Karpas-422 (cell line): ENCODE measurements at regions not wholly inside any gene's neighbourhood (a gene's known extent, or its start where the extent isn't known, plus 50 kb on each side); places are given as distances from the start of the nearest gene placed in this dataset.

ENCODE experiments used
- DNase-seq: peaks from one replicate; pipeline ENCODE4 v3.0.0-alpha.2; 2015
- H2AFZ ChIP-seq: fragments of 200-600 bp; sonication (generic); 2 replicates; pipeline ENCODE4 v1.6.1; 2014; ENCODE audit warnings: antibody characterized with exemption, low read length, mixed read lengths
- H3K27ac ChIP-seq: fragments of 200-600 bp; sonication (generic); 2 replicates; pipeline ENCODE4 v1.5.1; 2014; ENCODE audit warnings: mild to moderate bottlenecking, low read length, moderate library complexity
- H3K27me3 ChIP-seq: fragments of 200-600 bp; sonication (generic); 2 replicates; pipeline ENCODE4 v1.6.1; 2014; ENCODE audit warnings: low read length, mixed read lengths
- H3K36me3 ChIP-seq: fragments of 200-600 bp; sonication (generic); 2 replicates; pipeline ENCODE4 v1.6.1; 2014; ENCODE audit warnings: low read length, mixed read lengths; ENCODE audit not compliant: insufficient read depth
- H3K4me1 ChIP-seq: fragments of 200-600 bp; sonication (generic); 2 replicates; pipeline ENCODE4 v1.6.1; 2014; ENCODE audit warnings: mild to moderate bottlenecking, low read length, mixed read lengths
- H3K4me2 ChIP-seq: fragments of 200-600 bp; sonication (generic); 2 replicates; pipeline ENCODE4 v1.6.1; 2014; ENCODE audit warnings: low read length, low read depth, mild to moderate bottlenecking; ENCODE audit not compliant: poor library complexity, severe bottlenecking
- H3K4me3 ChIP-seq: fragments of 200-600 bp; sonication (generic); 2 replicates; pipeline ENCODE4 v1.5.1; 2014; ENCODE audit warnings: mild to moderate bottlenecking, antibody characterized with exemption, low read length, mixed read lengths
- H3K79me2 ChIP-seq: fragments of 200-600 bp; sonication (generic); 2 replicates; pipeline ENCODE4 v1.6.1; 2014; ENCODE audit warnings: mild to moderate bottlenecking, low read length, mixed read lengths
- H3K9ac ChIP-seq: fragments of 200-600 bp; sonication (generic); 2 replicates; pipeline ENCODE4 v1.6.0; 2014; ENCODE audit warnings: low read length
- H3K9me2 ChIP-seq: fragments of 200-600 bp; sonication (generic), shearing (Covaris generic); replicated peaks from 2 replicates; pipeline ENCODE4 v1.6.0; 2014; ENCODE audit warnings: mild to moderate bottlenecking, low read length, moderate library complexity; ENCODE audit not compliant: insufficient read depth
- H3K9me3 ChIP-seq: fragments of 300-700, 200-600 bp; sonication (generic); 2 replicates; pipeline ENCODE4 v1.6.1; 2014; ENCODE audit warnings: low read length, mixed read lengths
- H4K20me1 ChIP-seq: fragments of 200-600 bp; sonication (generic); 2 replicates; pipeline ENCODE4 v1.6.1; 2014; ENCODE audit warnings: mild to moderate bottlenecking, antibody characterized with exemption, low read length, low read depth; ENCODE audit not compliant: insufficient read depth

GRCh38 chr2:4533806-4534205, 830.4 kb downstream of the DCDC2C start:
- Histone ChIP-seq H3K36me3 (no peaks in the 10 kb centered on the region), H3K9me3 (no peaks in the 10 kb centered on the region), H3K4me3 (no peak overlapping the region), H4K20me1 (no peaks in the 10 kb centered on the region), H3K4me1 (no peaks in the 10 kb centered on the region), H3K79me2 (no peaks in the 10 kb centered on the region), H2AFZ (no peak overlapping the region), H3K9me2 (no peaks in the 10 kb centered on the region), H3K27ac (no peak overlapping the region), H3K4me2 (no peak overlapping the region), H3K9ac (no peak overlapping the region), H3K27me3 (no peaks in the 10 kb centered on the region)
- no peak for DNase-seq

DNA sequence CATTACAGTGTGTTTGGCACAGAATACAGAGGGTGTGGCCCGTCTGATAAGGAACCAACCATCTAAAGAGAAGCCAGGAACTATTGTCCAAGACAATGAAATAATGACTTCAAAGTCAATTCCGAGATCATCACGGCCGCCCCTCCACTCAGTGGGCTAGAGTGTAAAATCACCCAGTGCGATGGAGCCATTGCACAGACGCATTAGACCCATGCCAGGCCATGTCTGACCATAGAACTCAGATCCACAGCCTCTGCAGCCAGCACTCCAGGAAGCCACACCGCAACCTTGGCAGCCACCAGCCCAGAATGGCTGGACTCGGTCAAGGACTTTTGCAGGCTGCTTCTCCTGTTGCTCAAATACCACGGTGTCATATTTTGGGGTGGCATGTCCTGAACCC, 835.7 kb downstream of the DCDC2C start:
- Histone ChIP-seq H4K20me1 (no peaks in the 10 kb centered on the region), H3K4me1 (no peaks in the 10 kb centered on the region), H3K27me3 (no peaks in the 10 kb centered on the region), H3K36me3 (no peaks in the 10 kb centered on the region), H3K9me2 (0 out of 2 replicates have a peak, but pooled peaks cover 4% of the 10 kb centered on the region), H3K4me2 (no peak overlapping the region), H3K27ac (no peak overlapping the region), H3K9me3 (no peaks in the 10 kb centered on the region), H2AFZ (no peak overlapping the region), H3K9ac (no peak overlapping the region), H3K4me3 (no peak overlapping the region), H3K79me2 (no peaks in the 10 kb centered on the region)
- DNase-seq, result no peak

DNA sequence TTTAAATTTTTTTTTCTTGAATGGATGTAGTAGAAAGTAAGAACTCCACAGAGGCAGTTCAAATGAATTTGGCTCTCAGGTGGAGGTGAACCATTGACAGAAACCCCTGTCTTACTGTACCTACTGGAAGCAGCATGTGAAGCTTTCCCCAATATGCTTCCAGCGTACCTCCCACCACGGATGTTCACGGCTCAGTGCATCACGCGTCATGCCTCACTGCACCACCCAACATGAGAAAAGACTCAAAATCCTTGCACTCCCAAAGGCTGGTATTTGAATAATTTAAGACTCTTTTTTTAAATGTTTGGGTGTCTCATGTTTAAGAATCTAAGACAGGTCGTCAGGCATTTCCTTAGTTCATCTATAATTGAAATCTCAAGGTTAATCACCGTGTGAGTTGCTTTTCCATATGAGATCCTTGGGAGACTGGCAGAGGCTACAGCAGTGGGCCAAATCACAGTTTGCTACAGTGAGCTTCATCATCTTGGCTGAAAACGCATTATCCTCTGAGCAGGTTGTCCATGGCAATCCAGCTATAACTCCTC, 846.4 kb downstream of the DCDC2C start:
- H3K79me2 ChIP-seq, result no peaks in the 10 kb centered on the region
- no peak for DNase-seq
- H3K4me3 ChIP-seq, result no peak overlapping the region
- H4K20me1 ChIP-seq, result no peaks in the 10 kb centered on the region
- no peak overlapping the region for H3K4me2 ChIP-seq
- no peak overlapping the region for H2AFZ ChIP-seq
- H3K9me3 ChIP-seq, result no peaks in the 10 kb centered on the region
- H3K27ac ChIP-seq, result no peak overlapping the region
- no peaks in the 10 kb centered on the region for H3K4me1 ChIP-seq
- no peaks in the 10 kb centered on the region for H3K27me3 ChIP-seq
- no peaks in the 10 kb centered on the region for H3K9me2 ChIP-seq
- H3K9ac ChIP-seq, result no peak overlapping the region
- H3K36me3 ChIP-seq, result no peaks in the 10 kb centered on the region

GRCh38 chr2:4551691-4552474, 848.5 kb downstream of the DCDC2C start:
- no peak overlapping the region for H3K9ac ChIP-seq

GRCh38 chr2:4553241-4553640, 849.9 kb downstream of the DCDC2C start:
- no peaks in the 10 kb centered on the region for H3K9me2 ChIP-seq
- H3K9me3 ChIP-seq, result 0 out of 2 replicates have a peak, but pooled peaks cover 2% of the 10 kb centered on the region
- no peak overlapping the region for H2AFZ ChIP-seq
- H3K36me3 ChIP-seq, result no peaks in the 10 kb centered on the region
- H3K79me2 ChIP-seq, result no peaks in the 10 kb centered on the region
- no peak overlapping the region for H3K4me3 ChIP-seq
- no peaks in the 10 kb centered on the region for H4K20me1 ChIP-seq
- no peaks in the 10 kb centered on the region for H3K27me3 ChIP-seq
- no peak for DNase-seq
- no peak overlapping the region for H3K9ac ChIP-seq
- no peaks in the 10 kb centered on the region for H3K4me1 ChIP-seq
- no peak overlapping the region for H3K4me2 ChIP-seq
- H3K27ac ChIP-seq, result no peak overlapping the region

More at GRCh38 chr2:4551691-4552474, 848.5 kb downstream of the DCDC2C start:
- Histone ChIP-seq H4K20me1 (no peaks in the 10 kb centered on the region), H3K27ac (no peak overlapping the region), H3K36me3 (no peaks in the 10 kb centered on the region), H3K9me3 (0 out of 2 replicates have a peak, but pooled peaks cover 2% of the 10 kb centered on the region), H3K4me1 (no peaks in the 10 kb centered on the region), H2AFZ (no peak overlapping the region), H3K9me2 (no peaks in the 10 kb centered on the region), H3K4me3 (no peak overlapping the region), H3K79me2 (no peaks in the 10 kb centered on the region), H3K4me2 (no peak overlapping the region), H3K27me3 (no peaks in the 10 kb centered on the region)
- DNase-seq, result no peak

DNA sequence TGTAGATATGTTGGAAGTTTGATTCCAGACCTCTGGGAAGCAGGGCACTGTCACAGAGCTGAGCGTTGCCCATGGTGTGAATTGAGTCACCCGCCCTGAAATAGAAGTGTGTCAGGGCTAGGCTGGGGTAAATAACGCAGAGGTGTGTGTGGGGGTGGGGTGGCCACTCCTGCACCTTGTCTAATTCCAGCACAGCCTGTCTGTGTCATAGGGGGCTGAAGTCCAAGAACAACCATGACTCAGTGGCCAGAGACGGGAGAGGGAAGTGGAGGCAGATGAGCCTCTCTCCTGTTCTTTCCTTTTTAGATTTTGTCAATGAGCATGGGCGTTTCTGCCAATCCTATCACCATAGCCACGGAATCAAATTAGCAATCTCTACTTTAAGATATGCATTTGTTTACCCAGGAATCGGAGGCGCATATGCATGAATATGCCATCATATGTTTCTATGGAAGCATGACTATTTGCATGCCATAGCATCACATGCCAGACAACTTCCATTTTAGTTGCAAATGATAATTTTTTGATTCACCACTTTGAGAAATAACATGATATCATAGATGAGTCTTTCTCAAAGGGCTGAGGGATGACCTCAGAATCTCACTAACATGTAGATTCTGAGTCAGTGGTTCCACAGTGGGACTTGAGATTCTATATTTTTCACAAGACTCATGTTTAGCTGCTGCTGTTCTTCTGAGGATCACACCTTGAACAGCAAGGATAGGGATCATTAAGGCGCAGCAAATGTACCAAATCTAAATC, 852.9 kb downstream of the DCDC2C start:
- H3K27me3 ChIP-seq, result no peaks in the 10 kb centered on the region
- no peak overlapping the region for H3K27ac ChIP-seq
- no peak for DNase-seq
- H3K4me3 ChIP-seq, result no peak overlapping the region
- no peaks in the 10 kb centered on the region for H3K9me2 ChIP-seq
- H3K9ac ChIP-seq, result no peak overlapping the region
- no peaks in the 10 kb centered on the region for H4K20me1 ChIP-seq
- H3K9me3 ChIP-seq, result 0 out of 2 replicates have a peak, but pooled peaks cover 2% of the 10 kb centered on the region
- H3K36me3 ChIP-seq, result no peaks in the 10 kb centered on the region
- no peak overlapping the region for H2AFZ ChIP-seq
- no peaks in the 10 kb centered on the region for H3K79me2 ChIP-seq
- no peak overlapping the region for H3K4me2 ChIP-seq
- no peaks in the 10 kb centered on the region for H3K4me1 ChIP-seq

- Histone ChIP-seq H3K4me3 (no peak overlapping the region), H3K9me2 (no peaks in the 10 kb centered on the region), H3K9ac (no peak overlapping the region), H3K4me1 (no peaks in the 10 kb centered on the region), H3K27me3 (no peaks in the 10 kb centered on the region), H3K9me3 (no peaks in the 10 kb centered on the region), H4K20me1 (no peaks in the 10 kb centered on the region), H3K79me2 (no peaks in the 10 kb centered on the region), H3K4me2 (no peak overlapping the region), H3K36me3 (no peaks in the 10 kb centered on the region), H3K27ac (no peak overlapping the region), H2AFZ (no peak overlapping the region)
- no peak for DNase-seq
Observed at GRCh38 chr2:4561196-4561595, 857.8 kb downstream of the DCDC2C start.

GRCh38 chr2:4576075-4576474, 872.7 kb downstream of the DCDC2C start:
- no peaks in the 10 kb centered on the region for H3K36me3 ChIP-seq
- no peak overlapping the region for H3K4me2 ChIP-seq
- no peaks in the 10 kb centered on the region for H3K4me1 ChIP-seq
- no peak overlapping the region for H3K4me3 ChIP-seq
- H3K27me3 ChIP-seq, result no peaks in the 10 kb centered on the region
- H4K20me1 ChIP-seq, result no peaks in the 10 kb centered on the region
- DNase-seq, result no peak
- no peak overlapping the region for H3K27ac ChIP-seq
- no peaks in the 10 kb centered on the region for H3K9me3 ChIP-seq
- no peaks in the 10 kb centered on the region for H3K79me2 ChIP-seq
- H2AFZ ChIP-seq, result no peak overlapping the region
- H3K9ac ChIP-seq, result no peak overlapping the region
- H3K9me2 ChIP-seq, result no peaks in the 10 kb centered on the region
